ENCODE measurements at regions not wholly inside any gene's neighbourhood (a gene's known extent, or its start where the extent isn't known, plus 50 kb on each side); places are given as distances from the start of the nearest gene placed in this dataset.
"Not testable (repeated sequence)": the region's sequence is repeated elsewhere in the genome, so short reads cannot be mapped to it uniquely, and the experiment has no call there.

DNA sequence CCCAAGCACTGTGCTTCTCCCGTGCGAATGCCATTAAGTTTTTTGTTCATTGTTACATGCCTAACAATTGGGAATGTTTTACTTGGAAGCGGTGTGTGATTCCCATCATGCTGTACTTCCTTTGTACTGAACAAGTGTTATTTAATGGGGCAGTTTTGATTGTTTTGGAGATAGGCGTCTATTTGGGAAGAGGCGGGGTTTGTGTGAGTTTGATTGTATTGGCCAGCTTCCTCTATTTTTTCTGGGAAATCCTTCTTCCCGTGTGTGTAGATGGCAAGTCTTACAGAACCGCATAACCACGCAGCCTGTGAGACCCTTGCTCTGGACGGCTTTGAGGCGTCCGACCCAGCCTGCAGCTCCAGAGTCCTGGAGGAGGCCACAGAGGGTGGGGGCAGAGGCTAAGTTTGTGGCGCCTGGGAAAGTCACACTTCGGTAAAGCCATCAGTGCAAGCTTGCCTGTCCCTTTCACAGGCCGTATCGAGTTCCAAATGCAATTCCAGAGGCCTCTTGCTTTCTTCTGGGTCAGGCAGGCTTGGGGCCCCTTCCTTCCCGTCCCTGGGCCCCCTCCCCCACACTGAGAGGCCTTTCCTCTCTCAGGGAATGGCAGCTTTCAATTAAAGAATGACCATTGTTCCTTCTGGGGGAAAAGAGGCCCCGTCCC lies 210.3 kb downstream of the TOMM20 start:
- DNase-seq (ENCODE audit: low read depth): no peak

DNA sequence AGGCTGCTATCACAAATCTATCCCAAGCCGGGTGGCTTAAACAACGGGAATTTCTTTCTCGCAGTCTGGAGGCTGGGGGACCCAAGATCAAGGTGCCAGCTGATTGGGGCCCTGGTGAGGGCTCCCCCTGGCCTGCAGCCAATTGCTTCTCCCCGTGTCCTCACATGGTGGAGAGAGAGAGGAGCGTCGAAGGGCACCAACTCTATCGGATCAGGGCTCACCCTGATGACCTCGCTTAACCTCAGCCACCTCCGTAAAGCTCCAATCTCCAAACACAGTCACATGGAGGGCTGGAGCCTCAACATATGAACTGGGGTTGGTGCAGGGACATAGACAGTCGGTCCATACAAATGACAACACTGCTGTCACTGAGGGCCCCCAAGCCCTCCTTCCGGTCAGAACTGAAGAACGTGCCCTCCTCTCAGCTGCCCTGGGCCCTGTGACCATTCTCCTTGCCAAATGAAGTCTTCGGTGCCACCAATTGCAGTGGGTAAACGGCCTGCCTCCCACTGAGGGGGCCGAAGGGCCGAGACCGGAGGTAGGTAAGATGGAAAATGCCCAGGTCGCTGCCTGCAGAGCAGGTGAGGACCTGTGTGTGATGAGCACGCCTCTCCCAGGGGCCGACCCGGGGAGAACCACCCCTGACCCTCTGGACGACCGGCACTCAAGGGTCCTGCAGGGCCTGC lies 211.0 kb downstream of the TOMM20 start:
- no peak for DNase-seq (ENCODE audit: low read depth)

DNA sequence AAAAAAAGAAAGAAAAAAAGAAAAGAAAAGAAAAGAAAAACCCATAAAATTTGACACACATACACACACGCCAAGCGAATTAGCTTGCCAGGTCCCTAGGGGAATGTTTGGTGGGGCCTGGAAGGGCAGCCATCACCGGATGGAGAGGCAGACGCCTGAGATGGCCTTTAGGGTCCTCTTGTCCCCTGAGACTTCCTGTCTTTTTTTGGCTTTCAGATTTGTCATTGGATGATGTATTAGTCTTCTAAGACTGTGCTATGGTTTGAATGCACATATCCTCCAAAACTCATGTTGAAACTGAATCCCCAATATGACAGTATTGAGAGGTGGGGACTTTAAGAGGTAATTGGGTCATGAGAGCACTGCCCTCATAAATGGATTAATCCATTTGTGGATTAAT lies 211.8 kb downstream of the TOMM20 start:
- no peak for DNase-seq (ENCODE audit: low read depth)

DNA sequence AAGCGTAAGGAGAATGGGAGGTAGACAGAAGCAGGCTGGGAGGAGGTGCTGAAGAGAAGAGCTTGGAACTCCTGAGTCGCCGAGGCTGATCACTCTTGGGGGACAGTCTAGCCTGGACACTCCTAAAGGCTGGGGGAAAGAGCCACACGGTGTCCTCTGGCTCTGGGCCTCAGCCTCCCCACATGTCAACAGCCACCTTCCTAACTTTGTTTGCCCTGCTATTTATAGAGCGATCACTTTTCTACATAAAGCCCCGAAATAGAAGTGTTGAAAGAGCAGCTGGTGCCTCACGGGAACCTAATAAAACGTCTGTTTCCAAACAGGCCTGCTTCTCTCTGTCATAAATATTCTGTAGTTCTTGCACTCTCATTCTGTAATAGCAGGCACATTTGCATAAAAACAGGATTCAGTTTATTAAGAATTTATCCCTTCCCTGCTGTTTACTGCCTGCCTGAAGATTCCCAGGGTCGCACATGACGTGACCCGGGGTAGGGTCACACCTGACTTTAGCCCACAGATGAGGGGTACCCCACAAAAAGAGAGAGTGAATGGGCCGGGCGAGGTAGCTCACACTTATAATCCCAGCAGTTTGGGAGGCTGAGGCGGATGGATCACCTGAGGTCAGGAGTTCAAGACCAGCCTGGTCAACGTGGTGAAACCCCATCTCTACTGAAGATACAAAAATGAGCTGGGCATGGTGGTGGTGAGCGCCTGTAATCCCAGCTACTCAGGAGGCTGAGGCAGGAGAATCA lies 212.5 kb downstream of the TOMM20 start:
- DNase-seq (ENCODE audit: low read depth): no peak

DNA sequence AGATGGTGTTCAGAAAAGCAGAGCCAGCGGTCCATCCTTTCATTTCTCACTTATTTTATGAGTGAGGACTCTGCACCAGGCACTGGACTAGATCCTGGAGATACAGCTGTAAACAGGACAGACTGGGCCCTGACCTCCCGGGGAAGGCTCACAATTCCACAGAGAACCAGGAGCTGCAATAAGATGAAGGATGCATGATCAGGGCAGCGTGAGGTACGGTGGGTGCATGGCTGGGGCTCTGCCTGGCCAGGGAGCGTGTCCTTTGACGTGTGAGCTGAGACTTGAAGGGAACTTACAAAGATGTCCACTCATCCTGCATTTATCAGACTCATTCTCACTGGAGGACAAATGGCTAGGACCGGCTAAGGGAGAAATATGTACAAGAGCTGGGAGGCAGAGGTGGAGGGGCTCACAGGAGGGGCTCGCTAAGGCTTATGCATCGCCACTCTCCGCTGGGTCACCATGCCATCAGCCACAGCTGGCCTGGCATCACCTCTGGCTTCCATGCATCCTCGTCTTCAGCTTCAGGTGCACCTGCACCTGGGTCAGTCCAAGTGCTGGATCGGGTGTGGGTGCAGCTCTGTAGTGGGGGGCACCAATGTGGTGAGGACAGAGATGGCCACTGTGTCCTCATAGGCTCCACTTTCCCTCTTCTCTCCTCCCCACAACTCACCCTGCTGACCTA lies 213.9 kb downstream of the TOMM20 start:
- DNase-seq (ENCODE audit: low read depth): no peak

DNA sequence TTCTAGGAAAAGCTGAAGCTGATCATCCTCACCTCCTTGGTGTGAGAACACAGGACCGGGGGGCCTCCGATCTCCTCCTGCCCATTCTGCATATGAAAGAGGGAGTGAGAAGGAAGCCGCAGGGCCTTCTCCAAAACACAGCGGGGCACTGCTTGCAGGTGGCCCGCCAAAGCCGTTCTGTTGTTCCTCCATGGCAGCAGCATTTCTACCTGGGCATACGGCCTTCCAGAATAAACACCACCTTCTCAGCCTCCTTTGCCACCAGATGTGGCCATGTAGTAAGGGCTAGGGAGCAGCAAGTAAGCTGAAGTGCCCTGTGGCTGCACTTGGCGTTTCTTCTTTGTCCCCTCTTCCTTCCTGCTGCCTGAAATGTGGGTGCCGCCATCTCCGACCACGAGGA lies 214.9 kb downstream of the TOMM20 start:
- DNase-seq (ENCODE audit: low read depth): no peak

DNA sequence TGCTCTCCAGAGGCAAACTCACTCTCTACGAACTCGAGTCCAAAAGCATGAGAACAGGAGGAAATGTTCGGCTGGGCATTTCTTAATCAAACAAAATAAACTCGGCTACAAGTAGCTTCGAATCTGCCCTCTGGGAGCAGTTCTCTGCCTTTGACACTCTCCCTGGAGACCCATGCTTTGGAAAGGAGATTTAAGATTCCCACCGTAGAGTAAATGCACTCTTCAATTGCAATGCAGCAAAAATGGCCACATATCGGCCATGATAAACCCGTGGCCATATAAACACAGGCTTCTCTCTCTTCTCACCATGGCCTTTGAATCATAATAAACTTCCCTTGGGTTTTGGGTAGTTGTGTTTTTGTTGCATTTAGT lies 215.4 kb downstream of the TOMM20 start:
- no peak for DNase-seq (ENCODE audit: low read depth)

DNA sequence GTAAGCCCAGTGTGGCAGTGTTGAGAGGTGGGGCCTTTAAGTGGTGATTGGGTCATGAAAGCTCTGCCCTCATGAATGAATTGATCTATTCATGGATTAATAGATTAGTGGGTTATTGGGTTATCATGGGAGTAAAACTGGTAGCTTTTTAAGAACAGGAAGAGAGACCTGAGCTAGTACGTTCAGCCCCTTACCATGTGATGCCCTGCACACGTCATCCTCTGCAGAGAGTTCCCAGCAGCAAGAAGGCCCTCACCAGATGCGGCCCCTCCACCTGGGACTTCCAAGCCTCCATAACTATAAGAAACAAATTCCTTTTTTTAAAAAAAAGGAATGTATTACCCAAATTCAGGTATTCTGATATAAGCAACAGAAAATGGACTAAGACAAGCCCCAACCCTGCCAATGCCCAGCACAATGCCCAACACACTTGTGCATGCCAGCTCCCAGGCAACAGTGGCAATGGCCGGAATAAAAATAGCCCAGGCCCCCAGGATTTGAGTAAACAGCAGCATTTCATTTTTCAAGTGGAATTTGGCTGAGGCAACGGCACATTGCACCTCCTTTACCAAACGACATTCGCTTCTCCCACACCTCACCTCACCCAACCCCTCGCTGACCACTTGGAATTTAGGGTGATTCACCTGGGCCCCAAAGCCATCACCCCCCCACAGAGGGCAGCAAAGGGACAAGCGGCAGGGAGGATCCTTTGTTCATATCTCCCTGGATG lies 215.9 kb downstream of the TOMM20 start:
- no peak for DNase-seq (ENCODE audit: low read depth)

DNA sequence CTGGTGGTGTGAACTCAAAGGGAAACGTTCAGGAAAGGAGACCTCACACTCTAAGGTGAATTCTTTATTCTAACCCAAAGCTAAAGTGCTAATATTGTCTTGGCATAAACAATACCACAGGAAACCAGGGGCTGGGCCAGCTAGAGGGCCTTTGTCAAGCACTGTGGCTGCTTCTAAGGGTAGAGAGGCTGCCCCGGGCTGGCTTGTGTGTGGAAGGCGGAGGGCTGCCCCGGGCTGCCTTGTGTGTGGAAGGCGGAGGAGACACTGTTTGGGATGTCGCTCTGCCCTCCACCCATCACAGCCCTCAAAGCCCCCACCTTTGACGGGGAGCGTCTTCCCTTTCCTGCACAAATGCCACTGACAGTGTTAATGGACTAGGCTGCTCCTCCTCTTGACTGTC lies 216.8 kb downstream of the TOMM20 start:
- DNase-seq (ENCODE audit: low read depth): no peak

DNA sequence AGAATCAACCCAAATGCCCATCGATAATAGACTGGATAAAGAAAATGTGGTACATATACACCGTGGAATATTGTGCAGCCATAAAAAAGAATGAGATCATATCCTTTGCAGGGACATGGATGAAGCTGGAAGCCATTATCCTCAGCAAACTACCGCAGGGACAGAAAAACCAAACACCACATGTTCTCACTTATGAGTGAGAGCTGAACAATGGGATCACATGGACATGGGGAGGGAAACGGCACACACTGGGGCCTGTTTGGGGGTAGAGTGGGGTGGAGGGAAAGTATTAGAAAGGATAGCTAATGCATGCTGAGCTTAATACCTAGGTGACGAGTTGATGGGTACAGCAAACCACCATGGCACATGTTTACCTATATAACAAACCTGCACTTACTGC lies 217.5 kb downstream of the TOMM20 start:
- not testable (repeated sequence) for DNase-seq (ENCODE audit: low read depth)

DNA sequence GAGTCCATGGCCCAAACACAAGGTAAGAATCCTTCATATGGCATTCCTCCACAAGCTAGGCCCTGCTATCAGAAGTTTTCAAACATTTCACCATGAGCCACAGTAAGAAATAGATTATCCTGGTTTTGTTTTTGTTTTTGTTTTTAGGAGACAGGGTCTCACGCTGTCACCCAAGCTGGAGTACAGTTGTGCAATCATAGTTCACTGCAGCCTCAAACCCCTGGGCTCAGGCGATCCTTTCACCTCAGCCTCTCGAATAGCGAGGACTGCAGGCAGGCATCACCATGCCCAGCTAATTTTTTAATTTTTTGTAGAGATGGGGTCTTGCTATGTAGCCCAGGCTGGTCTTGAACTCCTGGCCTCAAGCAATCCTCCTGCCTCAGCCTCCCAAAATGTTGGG lies 218.8 kb downstream of the TOMM20 start:
- no peak for DNase-seq (ENCODE audit: low read depth)

DNA sequence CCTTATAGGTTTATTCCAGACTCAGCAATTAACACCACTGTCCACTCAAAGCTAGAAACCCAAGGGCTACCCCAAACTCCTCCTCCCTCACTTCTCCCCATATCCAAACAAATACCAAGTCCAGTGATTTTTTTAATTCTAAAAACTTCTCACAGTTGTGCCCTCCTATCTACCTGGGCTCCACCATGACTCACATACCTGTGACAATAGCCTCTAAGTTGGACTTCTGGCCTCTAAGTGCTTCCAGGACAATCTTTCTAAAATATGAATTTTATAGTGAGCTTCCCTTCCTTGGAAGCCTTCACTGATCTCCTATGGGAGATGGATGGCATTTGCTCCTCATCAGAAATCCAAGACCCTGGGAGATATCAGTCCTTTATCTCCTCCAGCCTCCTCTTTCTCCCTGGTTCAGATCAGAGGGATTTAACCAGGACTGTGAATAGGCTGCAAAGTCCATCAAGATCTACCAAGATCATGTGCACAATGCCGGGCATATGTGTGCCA lies 219.3 kb downstream of the TOMM20 start:
- DNase-seq (ENCODE audit: low read depth): no peak

DNA sequence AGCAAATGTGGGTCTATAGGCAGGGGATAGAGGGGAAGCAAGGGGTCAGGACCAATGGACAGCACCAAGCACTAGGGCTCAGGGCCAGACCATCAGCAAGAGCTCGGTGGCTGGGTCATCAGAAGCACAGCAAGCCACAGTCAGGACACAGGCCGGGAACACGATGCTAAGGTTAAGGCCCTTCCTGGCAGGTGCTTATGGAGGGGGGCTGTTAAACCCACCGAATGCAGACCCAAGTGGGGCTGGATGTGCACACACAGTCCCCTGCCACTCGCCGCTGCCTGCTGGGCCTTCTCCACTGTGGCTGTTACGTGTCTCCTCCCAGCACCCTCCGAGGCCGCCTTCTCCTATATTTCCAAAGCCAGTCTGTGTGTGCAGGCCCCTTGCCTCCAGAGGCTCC lies 220.1 kb downstream of the TOMM20 start:
- no peak for DNase-seq (ENCODE audit: low read depth)

DNA sequence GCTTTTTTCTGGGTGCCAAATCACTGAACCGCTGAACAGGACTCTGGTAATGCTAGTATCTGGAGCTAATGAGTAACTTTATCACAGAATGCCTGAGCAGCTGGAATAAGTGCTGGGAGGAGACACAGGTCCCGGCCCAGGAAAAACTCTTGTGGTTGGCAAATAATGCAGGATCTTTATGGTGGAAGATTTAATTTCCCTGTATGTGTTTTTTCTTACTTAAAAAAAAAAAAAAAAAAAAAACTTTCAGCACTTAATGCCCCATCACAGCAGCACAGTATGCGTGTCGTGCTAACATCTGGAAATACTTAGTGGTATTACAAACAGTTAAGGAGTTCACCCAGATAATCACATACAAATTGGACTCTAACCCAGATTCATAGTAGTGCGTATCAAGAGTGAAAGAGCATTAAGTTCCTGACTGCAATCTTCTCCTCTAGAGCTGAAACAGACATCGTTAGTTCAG lies 220.7 kb downstream of the TOMM20 start:
- no peak for DNase-seq (ENCODE audit: low read depth)

DNA sequence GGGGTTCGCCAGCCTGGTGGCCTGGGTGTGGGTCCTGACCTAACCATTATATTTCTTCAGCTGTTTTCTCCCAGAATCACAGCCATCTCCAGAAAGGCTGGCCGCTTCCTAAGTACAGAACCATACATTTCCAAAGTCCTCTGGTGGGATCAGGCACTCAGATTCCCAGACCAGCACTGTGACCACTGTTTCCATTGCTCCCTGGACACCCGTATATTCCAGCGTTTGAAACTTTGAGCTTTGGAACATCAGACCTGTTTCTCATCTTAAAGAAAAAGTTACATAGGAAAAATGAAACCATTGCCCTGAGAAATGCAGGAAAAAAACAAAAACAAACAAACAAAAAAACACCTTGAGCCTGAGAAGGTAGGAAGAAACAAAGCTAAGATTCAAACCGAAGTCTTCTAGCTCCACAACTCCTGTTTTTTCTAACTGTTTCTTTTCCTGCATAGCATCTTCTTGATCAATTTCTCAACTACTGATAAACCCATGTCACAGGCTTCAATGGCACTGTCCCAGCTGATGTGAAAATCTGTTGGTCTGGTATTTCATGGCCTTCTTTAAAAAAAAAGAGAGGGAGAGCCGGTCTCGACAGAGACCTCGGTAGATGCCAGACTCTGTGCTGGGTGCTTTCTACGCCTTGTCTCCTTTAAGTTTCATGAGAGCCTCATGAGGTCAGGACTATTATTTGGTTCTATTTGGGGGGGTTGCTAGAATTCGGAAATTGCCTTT lies 221.3 kb downstream of the TOMM20 start:
- DNase-seq (ENCODE audit: low read depth): no peak

DNA sequence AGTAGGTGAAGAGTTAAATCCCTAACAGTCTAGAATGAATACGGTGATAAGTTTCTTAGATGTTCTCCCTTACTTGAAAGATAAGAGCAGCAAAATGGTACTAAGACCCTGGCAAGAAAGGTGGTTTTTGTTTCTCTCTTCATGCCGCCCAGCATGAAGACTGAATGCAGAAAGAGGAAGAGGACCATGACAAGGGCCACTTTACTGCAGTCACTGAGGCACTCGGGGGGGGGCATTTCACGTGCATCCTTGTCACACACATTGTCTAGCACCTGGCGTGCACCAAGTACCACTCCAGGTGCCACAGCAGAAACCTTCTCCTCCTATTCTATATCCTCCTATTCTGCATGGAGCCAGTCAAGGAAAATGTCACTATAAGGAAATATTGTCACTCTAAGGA lies 222.0 kb downstream of the TOMM20 start:
- DNase-seq (ENCODE audit: low read depth): no peak

DNA sequence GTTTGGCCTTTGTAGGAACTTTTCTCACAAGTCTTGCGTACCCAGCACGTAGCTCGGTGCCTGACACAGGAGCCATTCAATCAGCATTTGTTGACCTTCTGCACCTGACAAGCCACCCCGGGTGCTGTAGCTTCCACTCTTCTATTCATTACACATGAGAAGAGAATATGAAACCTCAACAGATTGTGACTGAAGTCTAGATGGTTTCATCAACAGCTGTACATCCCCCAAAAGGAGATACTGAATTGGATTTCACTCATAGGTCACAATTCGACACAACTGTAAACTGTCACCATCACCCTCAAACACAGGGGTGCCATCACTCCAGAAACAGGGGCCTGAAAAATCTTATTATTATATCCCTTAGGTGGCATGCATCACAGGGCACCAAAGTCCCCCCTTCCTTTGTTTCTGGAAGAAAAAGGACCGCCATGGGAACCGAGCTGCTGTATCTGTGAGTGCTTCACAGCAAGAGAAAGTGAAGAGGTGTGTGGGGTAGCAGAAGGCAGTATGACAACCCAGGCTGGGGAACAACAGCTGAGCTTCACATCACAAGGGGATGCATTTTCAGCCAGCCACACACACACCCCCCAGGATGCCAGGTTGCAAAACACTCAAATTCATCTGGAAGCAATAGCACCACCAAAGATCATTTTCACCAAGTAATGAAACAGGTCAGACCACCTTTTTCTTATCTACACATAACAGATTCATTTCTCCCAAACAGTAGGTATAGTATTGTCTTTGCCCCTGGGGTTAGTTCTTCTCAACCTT lies 225.7 kb downstream of the TOMM20 start:
- no peak for DNase-seq (ENCODE audit: low read depth)

DNA sequence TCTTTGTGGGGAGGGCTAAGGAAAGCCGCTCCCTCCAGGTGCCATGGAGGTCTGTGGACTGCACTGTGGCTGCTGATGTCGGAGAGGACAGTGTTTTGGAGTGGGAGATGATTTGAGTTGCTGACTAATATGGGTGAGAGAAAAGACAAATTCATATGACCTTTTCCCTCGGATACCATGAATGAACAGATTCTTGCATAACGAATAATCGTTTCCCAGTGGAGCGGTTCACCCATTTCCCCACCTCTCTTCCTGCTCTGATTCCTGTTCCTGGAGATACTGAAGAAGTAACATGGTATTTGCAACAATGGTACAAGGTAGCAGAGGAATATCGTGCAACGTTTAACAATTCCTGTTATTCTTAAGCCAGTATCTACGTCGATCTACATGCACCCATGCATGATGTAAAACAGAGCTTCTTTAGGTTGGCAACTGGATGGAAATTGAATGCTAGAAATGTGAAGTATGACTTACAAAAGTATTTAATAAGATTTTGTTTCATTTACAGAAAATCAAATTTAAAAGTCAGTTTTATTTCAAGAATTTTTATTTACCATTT lies 227.1 kb downstream of the TOMM20 start:
- DNase-seq (ENCODE audit: low read depth): no peak

DNA sequence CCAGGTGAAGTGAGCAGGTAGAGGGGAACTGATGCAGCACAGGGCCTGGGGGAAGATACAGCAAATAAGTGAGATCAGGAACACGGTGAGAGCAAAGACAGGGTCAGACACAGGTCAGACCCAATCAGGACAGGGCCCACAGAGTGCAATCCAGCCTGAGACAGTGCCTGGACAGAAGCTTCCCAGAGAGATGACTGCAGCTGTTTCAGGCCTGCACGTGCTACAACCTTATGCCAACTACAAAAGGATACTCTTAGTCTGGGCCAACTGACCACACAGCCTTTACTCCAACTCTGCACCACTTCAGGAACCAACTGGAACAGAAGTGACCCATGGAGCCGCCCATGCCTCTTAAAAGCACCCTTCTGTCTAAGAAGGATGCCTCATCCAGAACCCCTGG lies 228.0 kb downstream of the TOMM20 start:
- DNase-seq (ENCODE audit: low read depth): no peak

DNA sequence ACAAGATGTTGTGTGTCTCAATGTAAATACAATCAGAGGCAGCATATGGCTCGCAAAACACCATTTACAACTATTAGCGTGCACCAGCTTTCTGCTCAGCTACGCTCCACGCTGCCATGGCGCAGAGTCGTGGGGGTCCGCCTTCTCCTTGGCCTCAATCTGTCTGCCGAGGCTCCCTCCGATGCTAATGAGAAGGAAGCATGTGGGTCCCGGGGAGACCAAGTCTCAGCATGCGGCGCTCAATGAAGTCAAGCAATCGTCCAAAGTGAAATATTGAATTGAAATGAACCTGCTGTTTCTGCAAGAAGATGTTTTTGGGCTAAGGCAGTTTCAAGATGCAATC lies 228.9 kb downstream of the TOMM20 start:
- DNase-seq (ENCODE audit: low read depth): no peak

All from stimulated activated CD4-positive, alpha-beta T cell treated with anti-CD3 and anti-CD28 coated beads, Interleukin-2, amount 100 ng/mL, for 4 hours (primary cell).